ENCODE measurements at regions not wholly inside any gene's neighbourhood (a gene's known extent, or its start where the extent isn't known, plus 50 kb on each side); places are given as distances from the start of the nearest gene placed in this dataset.

DNA sequence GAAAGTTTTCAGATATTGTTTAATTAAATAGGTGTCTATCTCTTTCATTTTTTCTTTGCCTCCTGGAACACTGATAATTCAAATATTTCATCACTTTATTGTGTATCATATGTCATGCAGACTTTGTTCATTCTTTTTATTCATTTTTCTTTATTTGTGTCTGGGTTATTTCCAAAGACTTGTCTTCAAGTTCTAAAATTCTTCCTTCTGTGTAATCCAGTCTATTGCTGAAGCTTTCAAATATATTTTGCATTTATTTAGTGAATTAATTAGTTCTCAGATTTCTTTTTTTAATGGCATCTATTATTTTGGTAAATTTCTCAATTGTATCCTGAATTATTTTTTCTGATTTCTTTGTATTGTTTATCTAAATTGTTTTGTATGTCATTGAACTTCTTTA lies 70.1 kb downstream of the ZNF330 start:
- Histone ChIP-seq H3K9me3 (ENCODE audit: control insufficient read depth, insufficient read depth, low read length) (no peaks in the 10 kb centered on the region), H3K36me3 (ENCODE audit: control insufficient read depth, low read length) (no peaks in the 10 kb centered on the region), H3K79me2 (ENCODE audit: control insufficient read depth, low read length) (no peaks in the 10 kb centered on the region), H3K4me1 (ENCODE audit: control insufficient read depth, low read length) (no peaks in the 10 kb centered on the region), H3F3A (ENCODE audit: control insufficient read depth, insufficient read depth) (no peaks in the 10 kb centered on the region), H3K4me3 (ENCODE audit: low read length) (no peak overlapping the region), H3K4me2 (ENCODE audit: low read length) (no peak overlapping the region), H3K9me2 (replicated peaks; ENCODE audit: control insufficient read depth, low read length) (no peaks in the 10 kb centered on the region), H3K27ac (ENCODE audit: low read depth, low read length) (no peak overlapping the region), H4K20me1 (ENCODE audit: control insufficient read depth, insufficient read depth, low read depth, low read length) (no peaks in the 10 kb centered on the region), H3K27me3 (ENCODE audit: control insufficient read depth, low read length) (no peaks in the 10 kb centered on the region)
- no peak for TF ChIP-seq EZH2phosphoT487 (IDR thresholded peaks at IDR 0.05; ENCODE audit: borderline replicate concordance, low read length)
- TF ChIP-seq, protein P1, sequence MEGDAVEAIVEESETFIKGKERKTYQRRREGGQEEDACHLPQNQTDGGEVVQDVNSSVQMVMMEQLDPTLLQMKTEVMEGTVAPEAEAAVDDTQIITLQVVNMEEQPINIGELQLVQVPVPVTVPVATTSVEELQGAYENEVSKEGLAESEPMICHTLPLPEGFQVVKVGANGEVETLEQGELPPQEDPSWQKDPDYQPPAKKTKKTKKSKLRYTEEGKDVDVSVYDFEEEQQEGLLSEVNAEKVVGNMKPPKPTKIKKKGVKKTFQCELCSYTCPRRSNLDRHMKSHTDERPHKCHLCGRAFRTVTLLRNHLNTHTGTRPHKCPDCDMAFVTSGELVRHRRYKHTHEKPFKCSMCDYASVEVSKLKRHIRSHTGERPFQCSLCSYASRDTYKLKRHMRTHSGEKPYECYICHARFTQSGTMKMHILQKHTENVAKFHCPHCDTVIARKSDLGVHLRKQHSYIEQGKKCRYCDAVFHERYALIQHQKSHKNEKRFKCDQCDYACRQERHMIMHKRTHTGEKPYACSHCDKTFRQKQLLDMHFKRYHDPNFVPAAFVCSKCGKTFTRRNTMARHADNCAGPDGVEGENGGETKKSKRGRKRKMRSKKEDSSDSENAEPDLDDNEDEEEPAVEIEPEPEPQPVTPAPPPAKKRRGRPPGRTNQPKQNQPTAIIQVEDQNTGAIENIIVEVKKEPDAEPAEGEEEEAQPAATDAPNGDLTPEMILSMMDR (IDR thresholded peaks at IDR 0.05; ENCODE audit: low read depth, low read length, poor library complexity, severe bottlenecking), result no peak

- Histone ChIP-seq H3K9me3 (ENCODE audit: control insufficient read depth, insufficient read depth, low read length) (no peaks in the 10 kb centered on the region), H3K36me3 (ENCODE audit: control insufficient read depth, low read length) (no peaks in the 10 kb centered on the region), H3K4me3 (ENCODE audit: low read length) (no peak overlapping the region), H3K27me3 (ENCODE audit: control insufficient read depth, low read length) (no peaks in the 10 kb centered on the region), H3F3A (ENCODE audit: control insufficient read depth, insufficient read depth) (no peaks in the 10 kb centered on the region), H3K4me2 (ENCODE audit: low read length) (no peak overlapping the region), H3K79me2 (ENCODE audit: control insufficient read depth, low read length) (no peaks in the 10 kb centered on the region), H4K20me1 (ENCODE audit: control insufficient read depth, insufficient read depth, low read depth, low read length) (no peaks in the 10 kb centered on the region), H3K9me2 (replicated peaks; ENCODE audit: control insufficient read depth, low read length) (no peaks in the 10 kb centered on the region), H3K27ac (ENCODE audit: low read depth, low read length) (no peak overlapping the region), H3K4me1 (ENCODE audit: control insufficient read depth, low read length) (no peaks in the 10 kb centered on the region)
- no peak for TF ChIP-seq EZH2phosphoT487 (IDR thresholded peaks at IDR 0.05; ENCODE audit: borderline replicate concordance, low read length)
- TF ChIP-seq, protein P1 (IDR thresholded peaks at IDR 0.05; ENCODE audit: low read depth, low read length, poor library complexity, severe bottlenecking), result no peak
Measured at GRCh38 chr4:141294306-141294705, 73.6 kb downstream of the ZNF330 start.

DNA sequence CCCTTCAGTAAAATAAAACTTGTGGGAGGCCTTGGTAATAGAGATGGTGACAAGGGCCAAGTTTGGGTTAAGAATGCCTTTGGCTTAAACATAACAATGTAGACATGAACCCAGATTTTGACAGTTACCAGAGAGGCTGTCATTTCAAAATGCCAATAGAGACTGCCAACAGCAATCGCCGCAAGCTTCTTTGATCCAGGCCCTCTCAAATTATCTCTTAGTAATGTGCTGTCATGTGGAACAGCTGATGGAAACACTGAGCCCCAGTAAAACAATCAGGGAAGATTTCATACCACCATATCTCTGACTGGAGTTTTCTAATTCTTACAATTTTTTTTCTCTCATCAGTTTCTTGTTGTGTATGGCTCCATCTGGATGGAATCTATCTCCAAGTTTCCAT lies 80.5 kb downstream of the ZNF330 start:
- Histone ChIP-seq H3K4me2 (ENCODE audit: low read length) (no peak overlapping the region), H3K36me3 (ENCODE audit: control insufficient read depth, low read length) (no peaks in the 10 kb centered on the region), H3K4me1 (ENCODE audit: control insufficient read depth, low read length) (no peaks in the 10 kb centered on the region), H3F3A (ENCODE audit: control insufficient read depth, insufficient read depth) (no peaks in the 10 kb centered on the region), H3K9me3 (ENCODE audit: control insufficient read depth, insufficient read depth, low read length) (no peaks in the 10 kb centered on the region), H3K27me3 (ENCODE audit: control insufficient read depth, low read length) (no peaks in the 10 kb centered on the region; the same call in 1 of the 2 replicates), H4K20me1 (ENCODE audit: control insufficient read depth, insufficient read depth, low read depth, low read length) (no peaks in the 10 kb centered on the region), H3K79me2 (ENCODE audit: control insufficient read depth, low read length) (no peaks in the 10 kb centered on the region), H3K27ac (ENCODE audit: low read depth, low read length) (no peak overlapping the region), H3K9me2 (replicated peaks; ENCODE audit: control insufficient read depth, low read length) (no peaks in the 10 kb centered on the region), H3K4me3 (ENCODE audit: low read length) (no peak overlapping the region)
- TF ChIP-seq, protein P1 (IDR thresholded peaks at IDR 0.05; ENCODE audit: low read depth, low read length, poor library complexity, severe bottlenecking), result no peak
- TF ChIP-seq EZH2phosphoT487 (IDR thresholded peaks at IDR 0.05; ENCODE audit: borderline replicate concordance, low read length), result no peak

- no peak overlapping the region for H3K4me3 ChIP-seq (ENCODE audit: low read length)
- peaks cover 4% of the 10 kb centered on the region for H3K4me1 ChIP-seq (ENCODE audit: control insufficient read depth, low read length)
- H4K20me1 ChIP-seq (ENCODE audit: control insufficient read depth, insufficient read depth, low read depth, low read length), result no peaks in the 10 kb centered on the region
- no peaks in the 10 kb centered on the region for H3K9me2 ChIP-seq (replicated peaks; ENCODE audit: control insufficient read depth, low read length)
- no peak overlapping the region for H3K27ac ChIP-seq (ENCODE audit: low read depth, low read length)
- no peaks in the 10 kb centered on the region for H3K9me3 ChIP-seq (ENCODE audit: control insufficient read depth, insufficient read depth, low read length)
- H3K36me3 ChIP-seq (ENCODE audit: control insufficient read depth, low read length), result no peaks in the 10 kb centered on the region
- no peaks in the 10 kb centered on the region for H3F3A ChIP-seq (ENCODE audit: control insufficient read depth, insufficient read depth)
- no peaks in the 10 kb centered on the region; the same call in 1 of the 2 replicates for H3K27me3 ChIP-seq (ENCODE audit: control insufficient read depth, low read length)
- no peaks in the 10 kb centered on the region for H3K79me2 ChIP-seq (ENCODE audit: control insufficient read depth, low read length)
- no peak overlapping the region for H3K4me2 ChIP-seq (ENCODE audit: low read length)
- TF ChIP-seq EZH2phosphoT487 (IDR thresholded peaks at IDR 0.05; ENCODE audit: borderline replicate concordance, low read length), result no peak
Measured at GRCh38 chr4:141302924-141303323, 82.2 kb downstream of the ZNF330 start.
